GM19467 (cell line): ENCODE measurements at regions not wholly inside any gene's neighbourhood (a gene's known extent, or its start where the extent isn't known, plus 50 kb on each side); places are given as distances from the start of the nearest gene placed in this dataset.
"Not testable (repeated sequence)": the region's sequence is repeated elsewhere in the genome, so short reads cannot be mapped to it uniquely, and the experiment has no call there.

ENCODE experiments used
- ATAC-seq: cut with Tn5 transposase; IDR thresholded peaks from one replicate; pipeline ENCODE4 v1.9.1; 2021; ENCODE audit warnings: mild to moderate bottlenecking, moderate library complexity; ENCODE audit not compliant: unreplicated experiment

DNA sequence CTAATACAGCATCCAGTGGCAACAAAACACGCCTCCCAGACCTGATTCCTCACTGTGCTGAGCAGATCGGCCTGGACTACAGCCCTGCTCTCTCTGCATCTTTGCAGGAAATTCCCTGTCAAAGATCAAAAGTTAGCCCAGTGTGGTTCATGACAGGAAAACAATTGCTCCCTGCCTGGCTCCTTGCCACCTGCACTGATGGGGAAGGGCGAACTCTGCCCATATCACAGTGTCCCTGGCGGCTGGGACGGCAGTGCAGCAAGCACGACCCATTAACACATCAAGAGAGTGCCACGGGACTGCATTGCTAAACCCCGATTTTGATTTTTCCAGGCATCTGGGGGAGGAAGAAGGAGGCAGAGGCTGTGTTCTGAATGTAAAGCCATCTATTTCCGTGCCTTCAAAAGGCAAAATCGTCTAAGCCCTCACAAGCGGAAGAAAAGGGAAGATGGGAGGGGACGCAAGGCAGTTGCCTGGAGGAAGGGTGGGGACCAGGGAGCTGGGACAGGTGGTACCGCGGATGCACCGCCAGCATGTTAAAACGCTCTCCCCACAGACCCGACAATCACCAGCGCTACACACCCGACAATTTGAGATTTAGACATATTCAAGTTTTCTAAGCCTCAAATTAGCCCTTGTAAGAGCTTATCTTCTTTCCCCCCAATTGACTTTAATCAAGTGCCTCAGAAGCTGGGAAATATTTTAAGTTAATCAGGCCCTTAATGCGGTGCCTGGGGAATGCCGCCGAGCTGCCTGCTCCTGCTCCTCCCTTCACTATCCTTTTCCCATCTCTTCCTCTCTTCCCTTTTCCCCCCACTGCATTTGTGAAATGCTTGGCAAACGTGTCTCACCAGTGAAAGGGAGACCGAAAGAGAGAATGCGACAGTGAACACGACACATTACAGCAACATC lies 238.8 kb upstream of the CDH5 start:
- ATAC-seq, result no peak

GRCh38 chr16:66121466-66121865 lies 245.0 kb upstream of the CDH5 start:
- ATAC-seq, result no peak

- no peak for ATAC-seq
These were observed 245.8 kb upstream of the CDH5 start for GRCh38 chr16:66120656-66121055.

GRCh38 chr16:66116163-66117002 lies 250.1 kb upstream of the CDH5 start:
- no peak for ATAC-seq

GRCh38 chr16:66115373-66115772 lies 251.1 kb upstream of the CDH5 start:
- ATAC-seq, result no peak

DNA sequence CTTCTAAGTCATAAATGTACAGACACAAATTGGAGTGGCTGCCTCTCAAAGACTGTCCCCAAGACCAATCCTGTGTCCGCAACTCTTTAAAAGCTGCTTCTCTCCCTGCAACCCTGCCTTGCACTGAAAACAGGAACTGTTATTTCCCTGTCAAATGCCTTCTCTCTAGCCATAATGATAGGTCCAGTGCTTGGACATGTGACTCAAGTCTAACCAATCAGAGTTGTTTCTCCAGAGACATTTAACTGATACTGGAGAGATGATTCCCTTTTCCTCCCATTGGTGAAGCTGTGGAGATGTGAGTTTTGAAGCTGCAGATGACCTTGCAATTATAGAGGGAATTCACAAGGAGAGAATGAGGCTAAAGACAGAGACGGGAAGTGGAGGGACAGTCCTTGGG lies 253.3 kb upstream of the CDH5 start:
- ATAC-seq, result no peak

- no peak for ATAC-seq
These were observed 256.8 kb upstream of the CDH5 start for GRCh38 chr16:66109677-66110076.

GRCh38 chr16:66107661-66108060 lies 258.8 kb upstream of the CDH5 start:
- ATAC-seq, result no peak

DNA sequence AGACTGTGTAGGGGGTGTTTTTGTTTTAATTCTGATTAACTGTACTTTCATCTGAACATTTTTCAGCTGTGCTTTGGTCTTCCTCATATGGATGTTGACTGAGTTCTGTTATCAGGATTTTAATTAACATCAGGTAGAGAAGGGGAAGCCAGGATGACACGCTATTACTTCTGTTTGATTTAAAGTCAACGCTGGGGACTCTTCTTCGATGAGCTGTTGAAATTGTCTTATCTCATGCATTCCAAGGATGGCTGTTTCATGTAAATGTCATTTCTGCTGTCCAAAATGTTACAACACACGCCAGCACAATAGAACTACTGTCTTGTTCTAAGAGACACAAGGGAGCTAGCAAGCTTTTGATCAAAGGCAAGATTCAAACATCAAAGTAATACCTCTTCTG lies 263.3 kb upstream of the CDH5 start:
- no peak for ATAC-seq

DNA sequence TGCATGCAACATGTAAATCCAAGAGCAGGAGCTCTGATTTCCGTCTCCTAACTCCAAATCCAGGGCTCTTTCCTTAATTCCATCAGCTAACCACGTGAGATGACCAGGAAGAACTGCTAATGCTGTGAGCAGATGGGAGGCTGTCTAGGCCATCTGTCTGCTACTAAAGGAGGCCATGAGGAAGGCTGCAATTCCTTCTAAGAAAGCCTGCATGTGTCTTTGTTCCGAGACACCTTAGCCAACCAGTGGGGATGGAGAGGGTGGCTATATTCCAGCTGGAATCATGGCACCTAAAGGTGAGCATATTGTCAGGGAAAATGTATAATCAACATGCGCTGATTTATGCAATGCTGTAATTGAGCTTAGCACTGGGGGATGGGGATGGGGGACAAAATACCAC lies 267.2 kb upstream of the CDH5 start:
- ATAC-seq, result no peak

DNA sequence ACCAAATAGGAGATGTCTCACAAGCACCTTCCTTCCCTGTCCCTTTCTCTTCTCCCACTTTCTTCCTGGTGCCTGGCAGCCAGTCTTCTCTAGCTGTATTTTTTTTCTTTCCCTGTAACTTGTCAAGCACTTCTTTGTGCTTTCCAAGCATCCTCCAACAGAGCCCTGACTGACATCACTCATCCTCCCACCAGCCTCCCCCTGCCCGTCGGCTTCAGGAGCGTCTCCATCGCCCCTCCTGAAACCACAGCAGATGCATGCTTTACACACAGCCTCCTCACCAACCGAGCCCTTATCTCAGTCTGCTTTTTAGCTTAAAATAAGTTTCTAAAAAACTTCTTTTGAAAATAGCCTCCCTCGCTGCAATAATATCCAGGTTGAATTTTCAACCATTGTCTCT lies 268.7 kb upstream of the CDH5 start:
- ATAC-seq, result no peak

- no peak for ATAC-seq
These were observed 270.8 kb upstream of the CDH5 start for GRCh38 chr16:66095676-66096075.

DNA sequence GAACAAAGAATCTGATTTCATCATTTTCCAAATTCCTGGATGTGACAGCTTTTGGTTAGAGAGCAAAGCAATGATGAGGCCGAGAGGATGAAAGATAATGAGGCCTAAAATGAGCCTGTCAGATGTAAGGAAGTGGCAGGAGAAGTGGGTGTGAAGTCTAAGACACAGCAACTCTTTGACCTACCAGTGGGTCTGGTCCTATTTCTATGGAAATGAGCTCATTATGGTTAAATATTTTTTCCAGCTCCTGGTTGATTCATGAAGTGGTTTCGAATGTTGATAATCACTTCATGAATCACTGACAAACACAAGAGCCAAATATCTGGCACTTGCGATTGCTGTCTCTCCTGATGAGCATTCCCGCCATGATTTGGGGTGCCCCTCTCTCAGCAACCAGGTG lies 273.3 kb upstream of the CDH5 start:
- no peak for ATAC-seq

DNA sequence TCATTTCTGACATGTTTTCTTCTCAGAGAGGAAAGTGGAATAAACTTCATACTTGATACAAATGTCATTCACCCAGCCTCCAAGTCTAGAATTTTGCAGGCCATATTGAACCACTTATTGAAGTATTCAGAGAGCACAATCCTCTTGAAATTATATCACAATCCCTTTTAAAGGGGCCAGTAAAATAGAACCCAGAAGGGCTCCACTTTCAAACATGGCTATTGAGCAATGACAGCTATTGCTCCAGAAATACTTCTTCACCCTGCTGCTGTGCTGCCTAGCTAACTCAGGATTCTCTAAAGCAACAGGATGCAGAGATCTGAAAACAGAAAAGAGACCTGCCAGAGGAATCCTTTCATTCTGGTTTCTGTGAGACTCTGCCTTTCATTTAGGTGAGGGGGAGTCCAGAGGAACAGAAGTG lies 275.0 kb upstream of the CDH5 start:
- ATAC-seq, result no peak

GRCh38 chr16:66088681-66089080 lies 277.8 kb upstream of the CDH5 start:
- no peak for ATAC-seq

DNA sequence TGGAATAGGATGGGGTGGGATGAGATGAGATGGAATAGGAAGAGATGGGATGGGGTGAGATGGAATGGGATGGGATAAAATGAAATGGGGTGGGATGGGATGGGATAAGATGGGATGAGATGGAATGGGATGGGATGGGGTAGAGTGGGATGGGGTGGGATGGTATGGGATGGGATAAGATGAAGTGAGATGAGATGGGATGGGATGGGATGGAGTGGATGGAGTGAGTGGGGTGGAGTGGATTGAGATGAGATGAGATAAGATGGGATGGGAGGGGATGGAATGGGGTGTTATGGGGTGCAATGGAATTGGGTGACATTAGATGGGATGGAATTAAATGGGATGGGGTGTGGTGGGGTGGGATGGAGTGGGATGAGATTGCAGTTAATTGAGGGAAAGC lies 279.2 kb upstream of the CDH5 start:
- ATAC-seq, result no peak

GRCh38 chr16:66085651-66086050 lies 280.8 kb upstream of the CDH5 start:
- ATAC-seq, result no peak

DNA sequence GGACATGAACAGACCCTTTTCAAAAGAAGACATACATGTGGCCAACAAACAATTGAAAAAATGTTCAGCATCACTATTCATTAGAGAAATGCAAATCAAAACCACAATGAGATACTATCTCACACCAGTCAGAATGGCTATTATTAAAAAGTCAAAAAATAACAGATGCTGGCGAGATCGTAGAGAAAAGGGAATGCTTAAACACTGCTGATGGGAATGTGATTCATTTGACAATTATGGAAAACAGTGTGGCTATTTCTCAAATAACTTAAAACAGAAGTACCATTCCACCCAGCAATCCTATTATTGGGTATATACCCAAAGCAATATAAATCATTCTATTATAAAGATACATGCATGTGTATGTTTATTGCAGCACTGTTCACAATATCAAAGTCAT lies 281.8 kb upstream of the CDH5 start:
- ATAC-seq, result not testable (repeated sequence)

DNA sequence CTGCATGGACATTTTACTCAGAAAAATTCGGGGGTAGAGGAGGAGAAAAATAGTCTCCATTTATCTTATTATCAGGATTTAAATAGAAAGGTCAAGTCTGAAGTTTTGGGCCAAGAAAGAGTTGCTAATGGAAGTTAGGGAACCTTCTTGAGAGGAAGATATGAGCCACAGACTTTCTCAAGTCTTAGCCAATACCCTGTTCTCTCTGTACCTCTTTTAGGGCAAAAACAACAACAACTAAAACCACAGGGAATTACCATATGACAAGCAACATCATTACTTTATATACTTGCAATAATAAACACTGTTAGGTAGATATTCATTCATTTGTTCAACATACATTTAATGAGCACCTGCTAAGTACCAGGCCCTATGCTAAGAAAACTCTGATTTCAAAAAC lies 282.2 kb upstream of the CDH5 start:
- ATAC-seq, result no peak

GRCh38 chr16:66083171-66083570 lies 283.3 kb upstream of the CDH5 start:
- no peak for ATAC-seq

DNA sequence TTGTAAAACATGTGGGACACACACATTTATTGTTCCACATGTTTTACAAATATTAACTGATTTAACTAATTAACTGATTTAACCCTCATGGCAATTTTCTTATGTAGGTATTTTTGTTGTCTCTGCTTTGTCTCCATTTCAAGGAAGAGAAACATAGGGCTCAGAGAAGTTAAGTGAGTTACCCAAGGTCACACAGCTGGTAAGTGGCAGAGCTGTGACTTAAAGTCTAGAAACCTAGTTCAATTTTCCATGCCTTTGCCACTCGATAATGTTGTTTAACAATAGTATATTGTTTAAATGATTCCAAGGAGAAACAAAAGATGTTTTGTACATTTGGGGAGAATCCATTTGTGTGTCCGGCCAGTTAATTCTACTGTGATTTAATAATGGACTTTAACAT lies 284.1 kb upstream of the CDH5 start:
- ATAC-seq, result no peak

DNA sequence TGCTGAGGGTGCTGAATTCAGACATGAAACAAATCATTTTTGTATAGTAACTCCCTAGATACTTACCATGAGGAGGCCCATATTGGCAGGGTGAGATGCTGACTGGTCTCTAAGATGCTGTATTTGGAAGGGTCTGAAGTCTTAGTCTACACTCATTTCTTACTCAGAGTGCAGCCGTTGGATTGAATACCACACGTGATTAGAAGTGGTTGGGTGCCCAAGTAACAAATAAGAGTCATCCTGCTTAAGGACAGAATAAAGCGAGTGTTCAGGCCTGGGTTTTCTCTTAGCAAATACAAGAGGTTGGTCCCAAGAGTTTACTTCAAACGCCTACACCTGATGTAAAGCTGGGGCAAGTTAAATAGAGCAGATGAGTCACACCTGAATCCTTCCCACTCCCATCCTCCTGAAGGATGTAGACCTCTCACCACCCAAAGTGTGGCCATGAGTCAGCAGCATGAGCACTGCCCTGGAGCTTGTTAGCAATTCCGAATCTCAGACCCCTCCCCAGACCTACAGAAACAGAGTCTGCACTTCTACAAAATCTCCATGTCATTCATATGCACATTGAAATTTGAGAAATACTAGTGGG lies 284.6 kb upstream of the CDH5 start:
- no peak for ATAC-seq
